Anterior cingulate cortex (tissue), 58 donors: ENCODE measurements at regions not wholly inside any gene's neighbourhood (a gene's known extent, or its start where the extent isn't known, plus 50 kb on each side); places are given as distances from the start of the nearest gene placed in this dataset.

Experiments
- DNase-seq, 58 donors: peaks; one replicate each; lab custom pipeline; 2025; lab: John Stamatoyannopoulos, UW

GRCh38 chr11:41955635-41956400 lies 496.4 kb upstream of the LRRC4C start:
- DNase-seq: no peak

- DNase-seq: no peak
Measured at GRCh38 chr11:41963406-41963805, 504.0 kb upstream of the LRRC4C start.

GRCh38 chr11:41970681-41971080 lies 511.2 kb upstream of the LRRC4C start:
- DNase-seq: no peak

- no peak for DNase-seq
Measured at GRCh38 chr11:41971592-41971991, 512.1 kb upstream of the LRRC4C start.

- peak in 1 of 58 donors; percentile 25 for DNase-seq
Measured at GRCh38 chr11:41978945-41979344, 519.5 kb upstream of the LRRC4C start.

- DNase-seq: no peak
Measured at GRCh38 chr11:41980741-41981140, 521.3 kb upstream of the LRRC4C start.

- peak in 4 of 58 donors; percentile 1 to 34 (median 3) for DNase-seq
Measured at GRCh38 chr11:41982276-41982675, 522.8 kb upstream of the LRRC4C start.

GRCh38 chr11:41982975-41983374 lies 523.5 kb upstream of the LRRC4C start:
- no peak for DNase-seq

- DNase-seq: no peak
Measured at GRCh38 chr11:41983475-41983874, 524.0 kb upstream of the LRRC4C start.

- DNase-seq: no peak
Measured at GRCh38 chr11:41984023-41984422, 524.6 kb upstream of the LRRC4C start.

GRCh38 chr11:41985799-41986198 lies 526.3 kb upstream of the LRRC4C start:
- no peak for DNase-seq

- DNase-seq: no peak
Measured at GRCh38 chr11:41988951-41989572, 529.6 kb upstream of the LRRC4C start.

- no peak for DNase-seq
Measured at GRCh38 chr11:41989823-41990380, 530.5 kb upstream of the LRRC4C start.

GRCh38 chr11:41996533-41996932 lies 537.1 kb upstream of the LRRC4C start:
- DNase-seq: no peak

- no peak for DNase-seq
Measured at GRCh38 chr11:41997844-41998401, 538.5 kb upstream of the LRRC4C start.

GRCh38 chr11:41999066-41999465 lies 539.6 kb upstream of the LRRC4C start:
- DNase-seq: no peak

- no peak for DNase-seq
Measured at GRCh38 chr11:42003801-42004200, 544.3 kb upstream of the LRRC4C start.

GRCh38 chr11:42006766-42007165 lies 547.3 kb upstream of the LRRC4C start:
- no peak for DNase-seq

- DNase-seq: no peak
Measured at GRCh38 chr11:42012271-42012670, 552.8 kb upstream of the LRRC4C start.

- no peak for DNase-seq
Measured at GRCh38 chr11:42013656-42014201, 554.3 kb upstream of the LRRC4C start.

GRCh38 chr11:42021911-42022310 lies 562.5 kb upstream of the LRRC4C start:
- no peak for DNase-seq
